K562 (cell line): ENCODE measurements at regions not wholly inside any gene's neighbourhood (a gene's known extent, or its start where the extent isn't known, plus 50 kb on each side); places are given as distances from the start of the nearest gene placed in this dataset.
A peak's percentile ranks its signal among the peaks of the same experiment; 100 is the strongest.

Experiments used
- CHD2 ChIP-seq: IDR thresholded peaks from 2 replicates; pipeline ENCODE4 v1.6.1; 2011; ENCODE audit warnings: low read depth, low read length
- COPS2 ChIP-seq: fragments of 450-650 bp; conservative IDR thresholded peaks from 2 replicates; pipeline ENCODE4 v1.6.1; 2016; ENCODE audit warnings: mild to moderate bottlenecking, moderate library complexity
- DEAF1 ChIP-seq: fragments of 450-650 bp; formaldehyde crosslinking; IDR thresholded peaks from 2 replicates; pipeline ENCODE4 v1.4.0; 2020; ENCODE audit warnings: mild to moderate bottlenecking, moderate library complexity
- E2F6 ChIP-seq, 2 experiments: IDR thresholded peaks; 2 replicates each; pipeline ENCODE4 v1.6.1; 2011; ENCODE audit warnings: borderline replicate concordance in 1 of 2, control low read depth in 1 of 2, low read depth in 1 of 2, low read length in 1 of 2, mild to moderate bottlenecking in 1 of 2, mixed read lengths in 1 of 2, moderate library complexity in 1 of 2; ENCODE audit not compliant: insufficient read depth in 1 of 2, insufficient read length in 1 of 2, poor library complexity in 1 of 2, severe bottlenecking in 1 of 2; ENCODE audit errors: extremely low read depth in 1 of 2
- KLF6 ChIP-seq: fragments of 250-450 bp; sonication (Bioruptor Pico); IDR thresholded peaks from 2 replicates; pipeline ENCODE4 v1.4.0; 2020; ENCODE audit warnings: mild to moderate bottlenecking, moderate library complexity, borderline replicate concordance
- MECOM ChIP-seq: fragments of 250-450 bp; sonication (Bioruptor Pico); IDR thresholded peaks from 2 replicates; pipeline ENCODE4 v1.8.0; 2022; ENCODE audit warnings: inconsistent platforms
- THRAP3 ChIP-seq: fragments of 450-650 bp; IDR thresholded peaks from 2 replicates; pipeline ENCODE4 v1.6.1; 2016; ENCODE audit warnings: mild to moderate bottlenecking, inconsistent platforms, borderline replicate concordance
- ZC3H11A ChIP-seq: IDR thresholded peaks from 2 replicates; pipeline ENCODE4 v1.6.1; 2012; ENCODE audit warnings: low read depth, low read length, improper control_type of control experiment
- ZNF318 ChIP-seq, 2 experiments: fragments of 450-650 bp; IDR thresholded peaks; 2 replicates each; pipeline ENCODE4 v1.6.1; 2016; ENCODE audit warnings: mild to moderate bottlenecking in 2 of 2, borderline replicate concordance in 1 of 2, low read depth in 1 of 2, moderate library complexity in 1 of 2
- ZNF444 ChIP-seq: fragments of 250-450 bp; sonication (Bioruptor Pico); IDR thresholded peaks from 2 replicates; pipeline ENCODE4 v1.4.0; 2020; ENCODE audit warnings: mild to moderate bottlenecking, moderate library complexity
- TF ChIP-seq, protein P1 (sequence below): fragments of 250-450 bp; sonication (Bioruptor Pico); IDR thresholded peaks from 2 replicates; pipeline ENCODE4 v1.5.0; 2021

- TF ChIP-seq, protein P1, sequence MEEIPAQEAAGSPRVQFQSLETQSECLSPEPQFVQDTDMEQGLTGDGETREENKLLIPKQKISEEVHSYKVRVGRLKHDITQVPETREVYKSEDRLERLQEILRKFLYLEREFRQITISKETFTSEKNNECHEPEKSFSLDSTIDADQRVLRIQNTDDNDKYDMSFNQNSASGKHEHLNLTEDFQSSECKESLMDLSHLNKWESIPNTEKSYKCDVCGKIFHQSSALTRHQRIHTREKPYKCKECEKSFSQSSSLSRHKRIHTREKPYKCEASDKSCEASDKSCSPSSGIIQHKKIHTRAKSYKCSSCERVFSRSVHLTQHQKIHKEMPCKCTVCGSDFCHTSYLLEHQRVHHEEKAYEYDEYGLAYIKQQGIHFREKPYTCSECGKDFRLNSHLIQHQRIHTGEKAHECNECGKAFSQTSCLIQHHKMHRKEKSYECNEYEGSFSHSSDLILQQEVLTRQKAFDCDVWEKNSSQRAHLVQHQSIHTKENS (CRISPR knock-in tag): no peak
- no peak for TF ChIP-seq THRAP3
- TF ChIP-seq E2F6 (IDR thresholded peaks at IDR 0.05; ENCODE audit: borderline replicate concordance in 1 of 2, extremely low read depth in 1 of 2, insufficient read depth in 1 of 2, insufficient read length in 1 of 2, low read depth in 1 of 2, low read length in 1 of 2, poor library complexity in 1 of 2, severe bottlenecking in 1 of 2): peak in 1 of 2 experiments; percentile 52
- no peak for TF ChIP-seq CHD2
- TF ChIP-seq ZC3H11A: no peak
- TF ChIP-seq ZNF444 (CRISPR knock-in tag): no peak
- TF ChIP-seq DEAF1: no peak
- TF ChIP-seq KLF6 (CRISPR knock-in tag): no peak
- no peak for TF ChIP-seq ZNF318 (IDR thresholded peaks at IDR 0.05; ENCODE audit: borderline replicate concordance in 1 of 2, low read depth in 1 of 2)
- no peak for TF ChIP-seq COPS2
- TF ChIP-seq MECOM (CRISPR knock-in tag): no peak
These were observed 203.6 kb upstream of the SESN3 start (continued) for GRCh38 chr11:95434489-95435057.
